ENCODE measurements at regions not wholly inside any gene's neighbourhood (a gene's known extent, or its start where the extent isn't known, plus 50 kb on each side); places are given as distances from the start of the nearest gene placed in this dataset.
"Not testable (repeated sequence)": the region's sequence is repeated elsewhere in the genome, so short reads cannot be mapped to it uniquely, and the experiment has no call there.

GRCh38 chr3:177694951-177695350, 497.7 kb upstream of the TBL1XR1 start:
- CTCF ChIA-PET: no interaction called here
- H3K4me1 Mint-ChIP-seq (ENCODE audit: low read depth): peaks cover 4% of the 10 kb centered on the region
- H3K36me3 Mint-ChIP-seq (ENCODE audit: low read depth): no peaks in the 10 kb centered on the region
- no peak overlapping the region for H3K4me3 Mint-ChIP-seq
- no peak overlapping the region for H3K27ac Mint-ChIP-seq
- H3K9me3 Mint-ChIP-seq: peaks cover 1% of the 10 kb centered on the region
- DNase-seq: no peak
- H3K27me3 Mint-ChIP-seq (ENCODE audit: low read depth): no peaks in the 10 kb centered on the region
- intact Hi-C loops (cut with micrococcal nuclease): no loop called here

GRCh38 chr3:177700117-177700516, 502.8 kb upstream of the TBL1XR1 start:
- Mint-ChIP-seq H3K36me3 (ENCODE audit: low read depth) (no peaks in the 10 kb centered on the region), H3K9me3 (no peaks in the 10 kb centered on the region), H3K4me1 (ENCODE audit: low read depth) (no peaks in the 10 kb centered on the region), H3K27ac (no peak overlapping the region), H3K27me3 (ENCODE audit: low read depth) (no peaks in the 10 kb centered on the region), H3K4me3 (no peak overlapping the region)
- intact Hi-C loops (cut with micrococcal nuclease): no loop called here
- no peak for DNase-seq
- CTCF ChIA-PET: no interaction called here

GRCh38 chr3:177703788-177704187, 506.5 kb upstream of the TBL1XR1 start:
- Mint-ChIP-seq H3K27me3 (ENCODE audit: low read depth) (no peaks in the 10 kb centered on the region), H3K4me3 (no peak overlapping the region), H3K4me1 (ENCODE audit: low read depth) (no peaks in the 10 kb centered on the region), H3K36me3 (ENCODE audit: low read depth) (no peaks in the 10 kb centered on the region), H3K9me3 (no peaks in the 10 kb centered on the region), H3K27ac (no peak overlapping the region)
- intact Hi-C loops (cut with micrococcal nuclease): no loop called here
- CTCF ChIA-PET: no interaction called here
- DNase-seq: peak; percentile 27

- Mint-ChIP-seq H3K4me1 (ENCODE audit: low read depth) (no peaks in the 10 kb centered on the region), H3K36me3 (ENCODE audit: low read depth) (no peaks in the 10 kb centered on the region), H3K9me3 (no peaks in the 10 kb centered on the region), H3K27me3 (ENCODE audit: low read depth) (no peaks in the 10 kb centered on the region), H3K4me3 (no peak overlapping the region), H3K27ac (no peak overlapping the region)
- intact Hi-C loops (cut with micrococcal nuclease): no loop called here
- CTCF ChIA-PET: no interaction called here
- no peak for DNase-seq
Measured at GRCh38 chr3:177705976-177706823, 508.9 kb upstream of the TBL1XR1 start.

GRCh38 chr3:177709470-177709869, 512.2 kb upstream of the TBL1XR1 start:
- H3K27me3 Mint-ChIP-seq (ENCODE audit: low read depth); H3K36me3 Mint-ChIP-seq (ENCODE audit: low read depth); H3K4me1 Mint-ChIP-seq (ENCODE audit: low read depth); CTCF ChIA-PET; H3K27ac Mint-ChIP-seq; intact Hi-C loops (cut with micrococcal nuclease); H3K4me3 Mint-ChIP-seq; H3K9me3 Mint-ChIP-seq; DNase-seq: not testable (repeated sequence)

- intact Hi-C loops (cut with micrococcal nuclease): no loop called here
- no peak for DNase-seq
- Mint-ChIP-seq H3K27ac (no peak overlapping the region), H3K4me3 (no peak overlapping the region), H3K36me3 (ENCODE audit: low read depth) (no peaks in the 10 kb centered on the region), H3K4me1 (ENCODE audit: low read depth) (peaks cover 5% of the 10 kb centered on the region), H3K9me3 (no peaks in the 10 kb centered on the region), H3K27me3 (ENCODE audit: low read depth) (no peaks in the 10 kb centered on the region)
- CTCF ChIA-PET: interaction anchor here (1.0 to 1.1 kb wide), 2 partner anchors 9 to 16 kb away, joined by 3 to 4 read pairs; no protein-coding TSS in a partner anchor
Measured at GRCh38 chr3:177710506-177710905, 513.2 kb upstream of the TBL1XR1 start.

- DNase-seq: no peak
- Mint-ChIP-seq H3K9me3 (no peaks in the 10 kb centered on the region), H3K36me3 (ENCODE audit: low read depth) (no peaks in the 10 kb centered on the region), H3K27me3 (ENCODE audit: low read depth) (no peaks in the 10 kb centered on the region), H3K27ac (no peak overlapping the region), H3K4me1 (ENCODE audit: low read depth) (peaks cover 5% of the 10 kb centered on the region), H3K4me3 (no peak overlapping the region)
- intact Hi-C loops (cut with micrococcal nuclease): no loop called here
- CTCF ChIA-PET: interaction anchor here (0.7 to 1.0 kb wide), 2 partner anchors 15 to 158 kb away, joined by 3 to 4 read pairs; no protein-coding TSS in a partner anchor
Measured at GRCh38 chr3:177711637-177712036, 514.4 kb upstream of the TBL1XR1 start.

- H3K27me3 Mint-ChIP-seq (ENCODE audit: low read depth): no peaks in the 10 kb centered on the region
Measured at GRCh38 chr3:177713928-177714900, 516.9 kb upstream of the TBL1XR1 start.

GRCh38 chr3:177714945-177715344, 517.7 kb upstream of the TBL1XR1 start:
- H3K27ac Mint-ChIP-seq: no peak overlapping the region
- no peak overlapping the region for H3K4me3 Mint-ChIP-seq
- H3K27me3 Mint-ChIP-seq (ENCODE audit: low read depth): no peaks in the 10 kb centered on the region
- H3K4me1 Mint-ChIP-seq (ENCODE audit: low read depth): peaks cover 5% of the 10 kb centered on the region
- CTCF ChIA-PET: no interaction called here
- no peaks in the 10 kb centered on the region for H3K9me3 Mint-ChIP-seq
- H3K36me3 Mint-ChIP-seq (ENCODE audit: low read depth): no peaks in the 10 kb centered on the region
- intact Hi-C loops (cut with micrococcal nuclease): no loop called here
- no peak for DNase-seq

More at GRCh38 chr3:177713928-177714900, 516.9 kb upstream of the TBL1XR1 start:
- DNase-seq: no peak
- intact Hi-C loops (cut with micrococcal nuclease): no loop called here
- Mint-ChIP-seq H3K9me3 (no peaks in the 10 kb centered on the region), H3K4me3 (no peak overlapping the region), H3K27ac (no peak overlapping the region), H3K36me3 (ENCODE audit: low read depth) (no peaks in the 10 kb centered on the region), H3K4me1 (ENCODE audit: low read depth) (peaks cover 5% of the 10 kb centered on the region)
- CTCF ChIA-PET: no interaction called here

- H3K36me3 Mint-ChIP-seq (ENCODE audit: low read depth): no peaks in the 10 kb centered on the region
- CTCF ChIA-PET: no interaction called here
Measured at GRCh38 chr3:177715980-177716379, 518.7 kb upstream of the TBL1XR1 start.

GRCh38 chr3:177720927-177721326, 523.6 kb upstream of the TBL1XR1 start:
- intact Hi-C loops (cut with micrococcal nuclease): not testable (repeated sequence)

More at GRCh38 chr3:177715980-177716379, 518.7 kb upstream of the TBL1XR1 start:
- intact Hi-C loops (cut with micrococcal nuclease): no loop called here
- H3K27me3 Mint-ChIP-seq (ENCODE audit: low read depth): no peaks in the 10 kb centered on the region
- DNase-seq: no peak
- H3K4me3 Mint-ChIP-seq: no peak overlapping the region
- H3K4me1 Mint-ChIP-seq (ENCODE audit: low read depth): peaks cover 5% of the 10 kb centered on the region
- peaks cover 2% of the 10 kb centered on the region for H3K9me3 Mint-ChIP-seq
- no peak overlapping the region for H3K27ac Mint-ChIP-seq

GRCh38 chr3:177721864-177722785, 524.8 kb upstream of the TBL1XR1 start:
- H3K9me3 Mint-ChIP-seq: peaks cover 2% of the 10 kb centered on the region
- H3K27ac Mint-ChIP-seq: no peak overlapping the region
- intact Hi-C loops (cut with micrococcal nuclease): no loop called here
- DNase-seq: no peak
- no peaks in the 10 kb centered on the region for H3K27me3 Mint-ChIP-seq (ENCODE audit: low read depth)
- peaks cover 10% of the 10 kb centered on the region for H3K4me1 Mint-ChIP-seq (ENCODE audit: low read depth)
- H3K36me3 Mint-ChIP-seq (ENCODE audit: low read depth): no peaks in the 10 kb centered on the region
- H3K4me3 Mint-ChIP-seq: no peak overlapping the region
- CTCF ChIA-PET: no interaction called here

More at GRCh38 chr3:177720927-177721326, 523.6 kb upstream of the TBL1XR1 start:
- H3K4me3 Mint-ChIP-seq; H3K27me3 Mint-ChIP-seq (ENCODE audit: low read depth); H3K9me3 Mint-ChIP-seq; H3K4me1 Mint-ChIP-seq (ENCODE audit: low read depth); H3K36me3 Mint-ChIP-seq (ENCODE audit: low read depth); DNase-seq; H3K27ac Mint-ChIP-seq; CTCF ChIA-PET: not testable (repeated sequence)
